ENCODE measurements at regions not wholly inside any gene's neighbourhood (a gene's known extent, or its start where the extent isn't known, plus 50 kb on each side); places are given as distances from the start of the nearest gene placed in this dataset.

GRCh38 chr13:74256969-74257368, 122.8 kb upstream of the KLF12 start (continued):
- TF ChIP-seq, protein P1, sequence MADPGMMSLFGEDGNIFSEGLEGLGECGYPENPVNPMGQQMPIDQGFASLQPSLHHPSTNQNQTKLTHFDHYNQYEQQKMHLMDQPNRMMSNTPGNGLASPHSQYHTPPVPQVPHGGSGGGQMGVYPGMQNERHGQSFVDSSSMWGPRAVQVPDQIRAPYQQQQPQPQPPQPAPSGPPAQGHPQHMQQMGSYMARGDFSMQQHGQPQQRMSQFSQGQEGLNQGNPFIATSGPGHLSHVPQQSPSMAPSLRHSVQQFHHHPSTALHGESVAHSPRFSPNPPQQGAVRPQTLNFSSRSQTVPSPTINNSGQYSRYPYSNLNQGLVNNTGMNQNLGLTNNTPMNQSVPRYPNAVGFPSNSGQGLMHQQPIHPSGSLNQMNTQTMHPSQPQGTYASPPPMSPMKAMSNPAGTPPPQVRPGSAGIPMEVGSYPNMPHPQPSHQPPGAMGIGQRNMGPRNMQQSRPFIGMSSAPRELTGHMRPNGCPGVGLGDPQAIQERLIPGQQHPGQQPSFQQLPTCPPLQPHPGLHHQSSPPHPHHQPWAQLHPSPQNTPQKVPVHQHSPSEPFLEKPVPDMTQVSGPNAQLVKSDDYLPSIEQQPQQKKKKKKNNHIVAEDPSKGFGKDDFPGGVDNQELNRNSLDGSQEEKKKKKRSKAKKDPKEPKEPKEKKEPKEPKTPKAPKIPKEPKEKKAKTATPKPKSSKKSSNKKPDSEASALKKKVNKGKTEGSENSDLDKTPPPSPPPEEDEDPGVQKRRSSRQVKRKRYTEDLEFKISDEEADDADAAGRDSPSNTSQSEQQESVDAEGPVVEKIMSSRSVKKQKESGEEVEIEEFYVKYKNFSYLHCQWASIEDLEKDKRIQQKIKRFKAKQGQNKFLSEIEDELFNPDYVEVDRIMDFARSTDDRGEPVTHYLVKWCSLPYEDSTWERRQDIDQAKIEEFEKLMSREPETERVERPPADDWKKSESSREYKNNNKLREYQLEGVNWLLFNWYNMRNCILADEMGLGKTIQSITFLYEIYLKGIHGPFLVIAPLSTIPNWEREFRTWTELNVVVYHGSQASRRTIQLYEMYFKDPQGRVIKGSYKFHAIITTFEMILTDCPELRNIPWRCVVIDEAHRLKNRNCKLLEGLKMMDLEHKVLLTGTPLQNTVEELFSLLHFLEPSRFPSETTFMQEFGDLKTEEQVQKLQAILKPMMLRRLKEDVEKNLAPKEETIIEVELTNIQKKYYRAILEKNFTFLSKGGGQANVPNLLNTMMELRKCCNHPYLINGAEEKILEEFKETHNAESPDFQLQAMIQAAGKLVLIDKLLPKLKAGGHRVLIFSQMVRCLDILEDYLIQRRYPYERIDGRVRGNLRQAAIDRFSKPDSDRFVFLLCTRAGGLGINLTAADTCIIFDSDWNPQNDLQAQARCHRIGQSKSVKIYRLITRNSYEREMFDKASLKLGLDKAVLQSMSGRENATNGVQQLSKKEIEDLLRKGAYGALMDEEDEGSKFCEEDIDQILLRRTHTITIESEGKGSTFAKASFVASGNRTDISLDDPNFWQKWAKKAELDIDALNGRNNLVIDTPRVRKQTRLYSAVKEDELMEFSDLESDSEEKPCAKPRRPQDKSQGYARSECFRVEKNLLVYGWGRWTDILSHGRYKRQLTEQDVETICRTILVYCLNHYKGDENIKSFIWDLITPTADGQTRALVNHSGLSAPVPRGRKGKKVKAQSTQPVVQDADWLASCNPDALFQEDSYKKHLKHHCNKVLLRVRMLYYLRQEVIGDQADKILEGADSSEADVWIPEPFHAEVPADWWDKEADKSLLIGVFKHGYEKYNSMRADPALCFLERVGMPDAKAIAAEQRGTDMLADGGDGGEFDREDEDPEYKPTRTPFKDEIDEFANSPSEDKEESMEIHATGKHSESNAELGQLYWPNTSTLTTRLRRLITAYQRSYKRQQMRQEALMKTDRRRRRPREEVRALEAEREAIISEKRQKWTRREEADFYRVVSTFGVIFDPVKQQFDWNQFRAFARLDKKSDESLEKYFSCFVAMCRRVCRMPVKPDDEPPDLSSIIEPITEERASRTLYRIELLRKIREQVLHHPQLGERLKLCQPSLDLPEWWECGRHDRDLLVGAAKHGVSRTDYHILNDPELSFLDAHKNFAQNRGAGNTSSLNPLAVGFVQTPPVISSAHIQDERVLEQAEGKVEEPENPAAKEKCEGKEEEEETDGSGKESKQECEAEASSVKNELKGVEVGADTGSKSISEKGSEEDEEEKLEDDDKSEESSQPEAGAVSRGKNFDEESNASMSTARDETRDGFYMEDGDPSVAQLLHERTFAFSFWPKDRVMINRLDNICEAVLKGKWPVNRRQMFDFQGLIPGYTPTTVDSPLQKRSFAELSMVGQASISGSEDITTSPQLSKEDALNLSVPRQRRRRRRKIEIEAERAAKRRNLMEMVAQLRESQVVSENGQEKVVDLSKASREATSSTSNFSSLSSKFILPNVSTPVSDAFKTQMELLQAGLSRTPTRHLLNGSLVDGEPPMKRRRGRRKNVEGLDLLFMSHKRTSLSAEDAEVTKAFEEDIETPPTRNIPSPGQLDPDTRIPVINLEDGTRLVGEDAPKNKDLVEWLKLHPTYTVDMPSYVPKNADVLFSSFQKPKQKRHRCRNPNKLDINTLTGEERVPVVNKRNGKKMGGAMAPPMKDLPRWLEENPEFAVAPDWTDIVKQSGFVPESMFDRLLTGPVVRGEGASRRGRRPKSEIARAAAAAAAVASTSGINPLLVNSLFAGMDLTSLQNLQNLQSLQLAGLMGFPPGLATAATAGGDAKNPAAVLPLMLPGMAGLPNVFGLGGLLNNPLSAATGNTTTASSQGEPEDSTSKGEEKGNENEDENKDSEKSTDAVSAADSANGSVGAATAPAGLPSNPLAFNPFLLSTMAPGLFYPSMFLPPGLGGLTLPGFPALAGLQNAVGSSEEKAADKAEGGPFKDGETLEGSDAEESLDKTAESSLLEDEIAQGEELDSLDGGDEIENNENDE (IDR thresholded peaks at IDR 0.05; ENCODE audit: insufficient replicate concordance, low read length), result no peak
- no peak for TF ChIP-seq KDM1A (IDR thresholded peaks at IDR 0.05; ENCODE audit: borderline replicate concordance, low read length)
- no peak for TF ChIP-seq RNF2 (IDR thresholded peaks at IDR 0.05; ENCODE audit: borderline replicate concordance, low read depth, low read length, missing control alignments, poor library complexity, severe bottlenecking)
- TF ChIP-seq SUZ12 (IDR thresholded peaks at IDR 0.05; ENCODE audit: low read length), result no peak
- no peak for TF ChIP-seq RXRA (IDR thresholded peaks at IDR 0.05; ENCODE audit: insufficient read depth, low read depth, low read length)
- no peak for TF ChIP-seq MAFK (IDR thresholded peaks at IDR 0.05; ENCODE audit: low read depth, low read length)
- no peak for TF ChIP-seq FOSL1 (IDR thresholded peaks at IDR 0.05; ENCODE audit: insufficient read depth, low read depth, low read length)
- TF ChIP-seq, protein P2, sequence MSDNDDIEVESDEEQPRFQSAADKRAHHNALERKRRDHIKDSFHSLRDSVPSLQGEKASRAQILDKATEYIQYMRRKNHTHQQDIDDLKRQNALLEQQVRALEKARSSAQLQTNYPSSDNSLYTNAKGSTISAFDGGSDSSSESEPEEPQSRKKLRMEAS (IDR thresholded peaks at IDR 0.05), result no peak
- no peak for TF ChIP-seq CTBP2 (IDR thresholded peaks at IDR 0.05; ENCODE audit: borderline replicate concordance, insufficient read depth, insufficient read length, low read length)
- TF ChIP-seq, protein P3, sequence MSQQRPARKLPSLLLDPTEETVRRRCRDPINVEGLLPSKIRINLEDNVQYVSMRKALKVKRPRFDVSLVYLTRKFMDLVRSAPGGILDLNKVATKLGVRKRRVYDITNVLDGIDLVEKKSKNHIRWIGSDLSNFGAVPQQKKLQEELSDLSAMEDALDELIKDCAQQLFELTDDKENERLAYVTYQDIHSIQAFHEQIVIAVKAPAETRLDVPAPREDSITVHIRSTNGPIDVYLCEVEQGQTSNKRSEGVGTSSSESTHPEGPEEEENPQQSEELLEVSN (IDR thresholded peaks at IDR 0.05), result no peak
- no peak for TF ChIP-seq CEBPB (IDR thresholded peaks at IDR 0.05; ENCODE audit: low read depth, low read length)
